CD4-positive, alpha-beta T cell treated with Interleukin-21 for 1 hour (primary cell): ENCODE measurements at regions not wholly inside any gene's neighbourhood (a gene's known extent, or its start where the extent isn't known, plus 50 kb on each side); places are given as distances from the start of the nearest gene placed in this dataset.
"Not testable (repeated sequence)": the region's sequence is repeated elsewhere in the genome, so short reads cannot be mapped to it uniquely, and the experiment has no call there.

Source experiments
- DNase-seq: peaks from one replicate; pipeline ENCODE4 v3.0.0-alpha.2; 2020

GRCh38 chr4:64960516-64960915, 551.3 kb upstream of the TECRL start:
- no peak for DNase-seq

GRCh38 chr4:64940698-64941097, 531.4 kb upstream of the TECRL start:
- DNase-seq: no peak

DNA sequence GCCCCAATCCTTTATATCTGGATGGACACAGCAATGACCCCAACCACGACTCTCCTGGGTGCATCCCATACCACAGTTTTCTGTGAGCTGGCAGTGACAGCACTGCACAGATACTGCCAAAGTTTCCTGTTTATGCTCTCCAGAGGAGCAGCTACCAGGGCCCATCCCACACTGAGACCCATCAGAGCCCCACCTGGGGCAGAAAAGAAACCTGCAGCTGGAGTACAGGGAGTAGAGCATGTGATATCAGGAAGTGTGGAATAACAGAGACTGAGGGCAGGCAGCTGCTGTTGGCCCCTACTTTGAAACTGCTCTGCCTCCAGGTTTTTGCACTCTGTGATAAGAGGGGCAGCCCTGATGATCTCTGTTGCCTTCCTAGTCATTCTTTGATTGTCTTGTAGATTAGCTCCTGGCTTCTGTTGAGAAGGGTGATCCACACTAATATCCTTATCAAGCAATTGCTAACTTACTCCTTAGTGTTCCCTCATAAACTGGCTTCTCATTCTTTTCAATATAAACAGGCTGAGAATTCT, 526.3 kb upstream of the TECRL start:
- DNase-seq: no peak

DNA sequence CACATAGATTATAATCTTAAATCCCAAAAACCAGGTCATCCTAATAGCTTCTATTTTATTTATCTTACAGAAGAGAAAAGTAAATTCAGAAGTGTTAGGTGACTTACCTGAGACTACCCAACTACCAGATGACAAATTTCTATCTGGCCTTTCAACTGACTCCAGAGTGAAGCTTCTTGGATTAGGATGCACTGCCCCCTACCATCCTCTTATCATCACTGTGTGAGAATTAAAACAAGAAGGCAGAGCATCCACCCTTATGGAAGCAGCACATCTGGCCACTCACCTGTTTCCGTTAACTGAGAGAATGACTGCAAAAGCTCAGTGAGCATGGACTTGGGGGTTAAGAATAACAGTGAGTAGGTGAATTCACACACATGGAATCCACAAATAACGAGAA, 502.6 kb upstream of the TECRL start:
- DNase-seq: no peak

DNA sequence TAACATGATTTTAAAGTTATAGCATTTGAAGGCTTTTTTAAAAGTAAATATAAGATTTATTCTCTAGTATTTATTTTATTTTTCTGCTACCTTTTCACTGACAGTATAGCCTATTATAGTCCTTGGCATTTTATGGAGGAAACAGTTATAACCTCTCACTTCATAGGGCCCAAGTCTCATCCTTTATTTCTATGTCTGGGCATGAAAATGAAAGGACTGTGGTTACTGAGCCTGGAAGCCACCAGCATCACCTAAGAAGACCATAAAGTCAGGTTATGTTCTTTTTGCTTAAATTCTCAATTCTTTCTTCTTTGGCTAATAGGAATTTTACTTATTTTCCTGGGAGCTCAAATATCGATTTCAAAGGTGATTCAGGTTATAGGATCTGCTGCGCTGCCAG, 494.7 kb upstream of the TECRL start:
- DNase-seq: no peak

- DNase-seq: no peak
Observed at GRCh38 chr4:64899563-64899962, 490.3 kb upstream of the TECRL start.

- not testable (repeated sequence) for DNase-seq
Observed at GRCh38 chr4:64899030-64899429, 489.8 kb upstream of the TECRL start.

DNA sequence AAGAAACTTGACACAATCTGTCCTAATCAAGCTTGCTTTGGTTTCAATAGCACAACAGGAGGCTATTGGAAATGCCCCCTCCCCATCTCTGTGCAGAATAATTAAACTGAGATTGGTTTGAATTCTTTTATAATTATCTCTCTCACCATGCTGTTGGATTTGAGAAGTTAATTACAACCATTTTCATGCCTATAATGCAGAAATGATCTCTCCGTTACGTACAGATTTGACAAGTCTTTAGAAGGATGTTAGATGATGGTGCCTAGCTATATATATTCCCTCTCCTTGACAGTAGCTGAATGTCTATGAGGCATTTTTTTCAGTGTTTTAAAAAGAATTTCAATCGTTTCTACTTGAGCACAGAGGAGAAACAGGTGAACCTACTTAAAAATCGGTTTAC, 488.4 kb upstream of the TECRL start:
- DNase-seq: no peak

- no peak for DNase-seq
Observed at GRCh38 chr4:64895031-64895430, 485.8 kb upstream of the TECRL start.

DNA sequence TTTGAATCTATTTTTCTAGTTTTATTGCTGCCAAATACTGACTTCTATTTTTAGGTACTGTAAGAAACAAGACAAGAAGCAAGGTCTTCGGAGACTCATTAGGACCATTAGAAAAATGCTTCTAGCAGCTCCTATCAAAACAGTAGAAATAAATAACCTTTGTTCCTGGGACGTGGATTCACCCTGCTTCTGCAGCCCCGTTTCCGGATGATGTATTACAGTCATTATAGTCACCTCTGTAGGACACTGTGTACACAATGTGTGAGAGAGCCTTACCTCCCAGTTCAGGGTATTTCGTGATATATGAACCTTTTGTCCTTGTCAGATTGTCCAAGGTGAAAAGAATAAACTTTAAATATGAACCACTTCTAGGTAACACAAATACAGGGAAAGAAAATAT, 484.0 kb upstream of the TECRL start:
- no peak for DNase-seq

DNA sequence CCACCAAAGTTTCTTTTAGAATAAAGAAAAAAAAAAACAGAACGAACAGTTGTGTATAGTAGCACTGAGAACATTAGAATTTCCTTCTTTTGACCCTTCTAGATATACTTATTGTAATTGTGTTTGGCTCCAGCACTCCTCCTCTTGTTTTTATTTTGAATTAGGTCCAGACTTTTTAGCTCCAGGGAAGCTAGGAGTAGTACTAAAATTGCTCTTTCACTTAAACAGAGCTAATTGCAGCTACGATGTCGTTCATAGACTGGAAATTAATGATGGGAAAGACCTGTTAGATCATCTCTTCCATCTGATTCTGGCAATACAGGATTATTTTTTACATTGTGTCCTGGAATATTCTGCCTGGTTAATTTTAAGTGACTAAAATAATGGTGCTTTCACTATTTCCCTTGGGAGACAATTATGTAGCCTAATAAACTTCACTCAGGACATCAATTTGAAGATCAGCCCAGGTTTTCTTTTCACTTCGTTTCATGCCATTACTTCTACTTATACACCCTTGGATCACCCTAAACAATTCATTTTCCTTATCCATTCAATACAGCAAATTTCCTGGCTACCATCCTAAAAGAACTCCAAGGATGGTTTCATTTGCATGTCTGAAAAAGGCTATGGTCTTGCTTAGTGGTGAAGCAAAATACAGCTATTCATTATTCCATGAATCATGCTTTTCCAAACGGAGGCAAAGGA, 480.8 kb upstream of the TECRL start:
- DNase-seq: no peak

DNA sequence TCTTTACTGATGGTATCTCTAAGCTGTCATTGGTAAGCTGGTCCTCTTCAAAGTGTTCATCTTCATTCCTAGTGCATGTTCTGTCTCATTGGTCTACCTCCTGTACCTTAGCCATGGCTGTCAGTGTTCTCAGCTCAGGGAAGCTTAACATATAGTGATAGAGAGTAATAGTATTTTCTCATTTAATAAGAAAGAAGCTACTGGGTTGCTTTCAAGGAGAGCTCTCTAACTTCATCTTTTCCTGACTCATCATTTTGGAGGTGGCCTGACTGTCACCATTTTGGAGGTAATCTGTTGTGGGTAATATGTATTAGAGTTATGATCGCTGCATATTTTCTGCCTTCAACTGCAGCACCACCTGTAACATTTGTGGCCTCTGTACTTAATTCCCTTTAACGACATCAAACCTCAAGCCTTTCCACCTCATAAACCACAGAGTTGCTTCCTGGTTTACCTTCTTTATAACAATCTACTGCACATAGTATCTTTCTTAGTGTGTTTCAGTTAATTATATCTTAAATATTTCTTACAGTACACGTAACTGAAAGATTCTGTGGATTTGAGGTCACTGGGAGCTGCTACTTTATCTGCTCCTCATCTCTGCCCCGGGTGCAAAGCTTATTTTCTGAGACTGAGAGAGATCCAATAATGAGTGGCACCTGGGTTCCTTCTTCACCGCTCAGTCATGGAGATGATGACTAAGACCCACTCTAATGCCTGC, 474.0 kb upstream of the TECRL start:
- DNase-seq: no peak

DNA sequence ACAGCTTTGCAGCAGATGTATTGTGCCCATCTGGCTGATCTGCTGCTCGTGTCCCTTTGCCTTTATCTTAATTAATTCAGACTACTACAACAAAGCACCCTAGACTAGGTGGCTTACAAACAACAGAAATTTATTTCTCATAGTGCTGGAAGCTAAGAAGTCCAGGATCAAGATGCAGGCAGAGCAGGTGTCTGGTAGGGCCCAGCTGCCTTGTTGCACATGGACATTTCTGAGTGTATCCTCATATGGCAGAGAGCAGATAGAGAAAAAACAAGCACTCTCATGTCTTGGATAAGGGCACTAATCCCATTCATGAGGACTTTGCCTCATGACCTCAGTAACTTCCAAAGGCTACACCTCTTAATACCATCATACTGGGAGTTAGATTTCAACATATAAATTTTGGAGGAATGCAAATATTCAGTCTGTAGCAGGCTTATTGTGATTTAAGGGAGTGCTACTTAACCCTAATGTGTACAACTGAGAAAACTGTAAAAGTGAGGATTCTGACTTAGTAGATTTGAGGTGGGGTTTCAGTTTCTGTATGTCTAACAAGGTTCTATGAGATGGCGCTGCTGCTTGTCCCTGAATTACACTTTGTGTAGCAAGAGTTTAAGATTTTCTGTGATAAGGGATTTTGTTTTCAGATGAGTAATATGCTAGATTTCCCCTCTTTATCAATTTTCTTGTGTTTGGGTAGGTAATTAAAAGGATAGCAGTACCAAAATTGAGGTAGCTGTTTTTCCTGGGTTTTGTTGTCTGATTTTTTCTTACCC, 473.2 kb upstream of the TECRL start:
- DNase-seq: no peak

- DNase-seq: no peak
Observed at GRCh38 chr4:64880557-64880956, 471.3 kb upstream of the TECRL start.

DNA sequence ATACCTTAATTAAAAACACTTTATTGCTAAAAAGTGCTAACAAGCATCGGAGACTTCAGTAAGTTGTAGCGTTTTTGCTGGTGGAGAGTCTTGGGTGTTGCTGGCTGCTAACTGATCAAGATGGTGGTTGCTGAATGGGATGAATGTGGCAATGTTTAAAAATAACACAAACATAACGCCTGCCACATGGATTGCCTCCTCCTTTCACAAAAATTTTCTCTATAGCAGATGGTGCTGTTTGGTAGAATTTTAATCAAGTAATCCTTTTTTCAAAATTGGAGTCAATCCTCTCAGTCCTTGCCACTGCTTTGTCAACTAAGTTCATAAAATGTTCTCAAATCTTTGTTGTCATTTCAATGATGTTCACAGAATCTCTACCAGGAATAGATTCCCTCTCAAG, 466.8 kb upstream of the TECRL start:
- DNase-seq: no peak

DNA sequence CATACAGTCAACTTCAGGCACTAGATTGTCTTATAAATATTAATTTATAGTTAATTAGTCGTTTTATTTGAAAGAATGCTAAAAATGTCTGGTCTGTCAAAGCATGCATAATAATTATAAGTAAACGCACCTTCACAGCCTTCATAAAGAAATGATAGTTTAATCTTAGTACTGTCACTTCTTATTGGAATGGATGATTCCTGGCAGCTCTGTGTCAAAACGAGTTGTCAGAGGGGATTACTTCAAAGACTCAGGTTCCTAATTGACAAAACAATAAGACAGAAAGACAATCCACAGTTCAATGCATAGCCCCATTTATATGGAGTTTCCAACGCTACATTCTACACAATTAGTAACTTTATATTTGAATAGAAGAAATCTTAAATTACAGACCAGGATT, 461.3 kb upstream of the TECRL start:
- no peak for DNase-seq

DNA sequence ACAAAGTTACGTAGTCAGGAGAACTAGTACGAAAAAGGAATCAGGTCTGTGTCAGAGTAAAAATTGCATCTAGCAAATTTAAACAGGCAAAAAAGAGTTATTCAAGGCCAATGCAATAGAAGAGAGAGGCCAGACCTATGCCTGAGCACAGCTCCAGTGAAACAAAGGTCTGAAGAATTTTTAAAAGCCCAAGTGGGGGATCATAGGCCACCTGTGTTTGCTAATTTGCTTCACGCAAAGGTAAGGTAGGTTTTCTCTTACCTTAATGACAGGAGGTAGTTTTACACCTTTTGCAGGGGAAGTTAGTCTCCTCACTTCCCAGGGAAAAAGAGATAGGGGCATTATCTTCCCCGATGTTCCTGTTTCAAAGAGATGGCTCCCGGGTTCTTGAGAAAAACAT, 448.6 kb upstream of the TECRL start:
- no peak for DNase-seq

- DNase-seq: no peak
Observed at GRCh38 chr4:64857198-64857597, 447.9 kb upstream of the TECRL start.

DNA sequence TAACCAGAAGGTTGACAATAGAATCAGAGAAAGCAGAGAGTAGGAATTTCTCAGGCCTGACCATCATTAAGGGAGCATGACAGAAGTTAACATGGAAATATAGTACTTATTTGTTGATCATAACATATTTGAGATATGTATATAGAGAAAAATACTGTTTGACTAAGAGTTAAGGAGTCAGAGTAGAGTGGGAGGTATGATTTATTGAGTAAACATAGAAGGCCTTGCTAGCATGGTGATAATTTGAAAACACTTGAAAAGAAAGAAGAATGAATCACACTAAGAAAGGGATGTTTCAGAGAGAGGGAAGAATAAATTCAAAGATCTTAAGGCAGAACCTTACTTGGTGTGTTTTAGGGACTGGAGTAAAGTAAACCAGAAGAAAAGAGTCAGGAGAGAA, 437.2 kb upstream of the TECRL start:
- DNase-seq: no peak

DNA sequence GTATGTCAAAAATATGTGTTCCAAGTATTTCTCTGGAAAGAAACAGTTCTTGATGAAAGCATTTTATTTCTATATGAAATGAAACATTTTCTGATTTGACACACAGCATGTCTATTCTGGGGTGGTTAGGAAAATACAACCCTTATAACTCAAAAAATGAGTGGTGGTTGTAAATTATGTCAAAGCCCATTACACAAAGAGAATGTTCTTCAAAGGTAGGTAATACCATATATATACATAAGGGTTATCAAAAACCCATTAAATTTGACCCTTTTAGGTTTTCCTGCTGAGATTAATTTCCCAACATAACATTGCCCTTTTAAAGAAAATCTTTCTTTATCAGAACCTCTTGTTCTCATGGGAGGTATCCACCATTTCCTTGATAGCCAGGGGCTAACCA, 420.5 kb upstream of the TECRL start:
- no peak for DNase-seq

DNA sequence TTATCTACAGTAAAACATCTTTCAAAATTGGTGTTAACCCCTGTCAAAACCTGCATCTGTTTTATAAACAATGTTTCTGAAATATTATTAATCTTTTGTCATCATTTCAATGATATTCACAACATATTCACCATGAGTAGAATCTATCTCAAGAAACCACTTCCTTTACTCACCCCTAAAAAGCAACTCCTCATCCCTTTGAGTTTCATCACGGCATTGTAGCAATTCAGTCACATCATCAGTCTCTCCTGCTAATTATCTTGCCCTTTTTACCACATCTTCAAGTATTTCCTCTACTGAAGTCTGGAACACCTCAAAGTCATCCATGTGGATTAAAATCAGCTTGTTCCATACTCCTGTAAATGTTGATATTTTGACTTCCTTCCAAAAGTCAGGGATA, 415.3 kb upstream of the TECRL start:
- DNase-seq: no peak

GRCh38 chr4:64822405-64822804, 413.2 kb upstream of the TECRL start:
- no peak for DNase-seq

- no peak for DNase-seq
Observed at GRCh38 chr4:64821219-64821976, 412.1 kb upstream of the TECRL start.
